Skeletal muscle tissue (tissue), 3 donors: ENCODE measurements at regions not wholly inside any gene's neighbourhood (a gene's known extent, or its start where the extent isn't known, plus 50 kb on each side); places are given as distances from the start of the nearest gene placed in this dataset.

ENCODE experiments used
- H3K27ac ChIP-seq: one replicate; pipeline ENCODE4 v1.7.0; 2013; ENCODE audit warnings: mild to moderate bottlenecking, low read depth, low read length, inconsistent platforms
- H3K27me3 ChIP-seq, 3 donors: one replicate each; pipeline ENCODE4 v1.7.0; 2013; ENCODE audit warnings: low read length in 3 of 3; ENCODE audit not compliant: control insufficient read depth in 3 of 3, insufficient read depth in 3 of 3
- H3K36me3 ChIP-seq, 3 donors: one replicate each; pipeline ENCODE4 v1.7.0; 2013; ENCODE audit warnings: low read length in 3 of 3; ENCODE audit not compliant: control insufficient read depth in 3 of 3, insufficient read depth in 3 of 3
- H3K4me1 ChIP-seq, 3 donors: one replicate each; pipeline ENCODE4 v1.7.0; 2013; ENCODE audit warnings: low read length in 3 of 3, mild to moderate bottlenecking in 3 of 3; ENCODE audit not compliant: control insufficient read depth in 3 of 3, insufficient read depth in 3 of 3
- H3K4me3 ChIP-seq, 3 donors: one replicate each; pipeline ENCODE4 v1.7.0; 2013; ENCODE audit warnings: low read length in 3 of 3
- H3K9ac ChIP-seq, 3 donors: one replicate each; pipeline ENCODE4 v1.7.0; 2013; ENCODE audit warnings: low read length in 3 of 3, mild to moderate bottlenecking in 3 of 3, moderate library complexity in 2 of 3, low read depth in 1 of 3
- H3K9me3 ChIP-seq, 3 donors: one replicate each; pipeline ENCODE4 v1.7.0; 2013; ENCODE audit warnings: low read length in 3 of 3; ENCODE audit not compliant: control insufficient read depth in 3 of 3
- donor health status: Osteomylitis.

DNA sequence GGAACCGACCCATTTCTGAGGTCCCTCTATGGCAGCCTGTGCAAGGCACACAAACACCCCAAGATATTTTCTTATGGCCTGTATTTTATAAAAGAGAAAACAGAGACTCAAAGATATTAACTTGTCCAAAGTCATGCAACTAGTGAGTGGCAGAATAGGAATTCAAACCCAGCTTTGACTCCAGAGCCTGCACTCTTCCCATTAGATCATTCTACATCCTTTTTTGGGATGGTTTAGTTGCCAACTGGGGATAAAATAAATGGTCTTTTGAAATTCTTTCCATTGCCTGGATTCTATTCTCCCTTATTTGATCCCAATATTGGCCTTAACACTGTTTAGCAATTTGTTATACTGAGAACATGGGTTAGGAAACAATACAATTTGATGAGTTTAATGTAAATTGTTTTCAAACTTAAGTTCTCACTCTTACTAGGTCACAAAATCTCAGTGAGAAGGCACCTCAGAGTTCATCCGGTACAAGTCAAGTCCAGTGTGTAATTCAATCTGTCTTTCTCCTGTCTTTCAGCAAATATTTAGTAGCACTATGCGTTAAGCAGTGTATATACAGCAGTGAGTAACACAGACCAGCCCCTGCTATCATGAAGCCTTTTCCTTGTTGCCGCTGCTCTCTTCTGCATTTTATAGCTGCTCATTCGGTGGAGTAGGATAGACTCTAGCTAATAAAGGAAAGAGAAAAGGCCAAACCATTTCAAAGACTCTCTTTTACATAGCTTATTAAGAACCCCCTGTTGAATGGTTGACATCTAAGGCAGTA, 162.1 kb upstream of the IFNG-AS1 start:
- peak overlapping the region; percentile 36 to 70 (median 68) for H3K4me3 ChIP-seq
- peak overlapping the region; percentile 47 to 86 (median 85) for H3K9ac ChIP-seq
- peak overlapping the region; percentile 92 for H3K27ac ChIP-seq
- H3K27me3 ChIP-seq = no peaks in the 10 kb centered on the region
- no peaks in the 10 kb centered on the region for H3K9me3 ChIP-seq
- H3K4me1 ChIP-seq = peaks cover 8 to 18% (median 13%) of the 10 kb centered on the region in 3 donors
- no peaks in the 10 kb centered on the region for H3K36me3 ChIP-seq

DNA sequence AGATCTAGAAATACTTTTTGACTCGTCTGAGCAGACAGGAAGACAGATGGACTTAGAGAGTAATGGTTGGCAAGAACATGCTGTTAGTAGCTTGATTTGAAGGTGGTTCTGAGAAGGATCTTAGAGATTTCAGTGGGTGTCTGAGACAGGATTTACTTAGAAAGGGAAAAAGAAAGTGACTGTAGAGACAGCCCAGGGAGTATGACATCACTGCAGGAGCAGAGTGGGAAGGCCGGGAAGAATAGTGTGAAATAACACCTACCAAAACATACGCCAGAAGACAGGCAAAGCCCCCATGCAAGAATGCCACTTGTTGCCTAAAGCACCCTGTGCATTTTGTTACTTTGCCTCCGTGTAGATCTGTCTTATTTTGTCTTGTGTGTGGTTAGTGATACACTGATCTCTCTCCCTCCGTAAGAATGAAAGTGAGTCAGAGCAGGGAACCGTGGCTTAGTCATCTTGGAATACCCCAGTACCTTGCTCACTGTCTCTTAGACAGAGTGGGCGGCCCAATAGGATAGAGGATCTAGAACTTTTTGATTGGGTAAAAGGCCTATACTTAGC, 161.3 kb upstream of the IFNG-AS1 start:
- Histone ChIP-seq H3K9me3 (no peaks in the 10 kb centered on the region), H3K9ac (peak overlapping the region; percentile 47 to 86 (median 85)), H3K4me3 (peak overlapping the region; percentile 36 to 70 (median 68)), H3K36me3 (no peaks in the 10 kb centered on the region), H3K4me1 (peaks cover 8 to 20% (median 13%) of the 10 kb centered on the region in 3 donors), H3K27me3 (no peaks in the 10 kb centered on the region), H3K27ac (peak overlapping the region; percentile 92)

- Histone ChIP-seq H3K4me1 (peaks cover 12 to 29% (median 14%) of the 10 kb centered on the region in 3 donors), H3K9ac (no peak overlapping the region), H3K9me3 (no peaks in the 10 kb centered on the region), H3K36me3 (no peaks in the 10 kb centered on the region), H3K4me3 (no peak overlapping the region), H3K27ac (no peak overlapping the region), H3K27me3 (no peaks in the 10 kb centered on the region)
These were observed 159.4 kb upstream of the IFNG-AS1 start for GRCh38 chr12:67829896-67830295.

DNA sequence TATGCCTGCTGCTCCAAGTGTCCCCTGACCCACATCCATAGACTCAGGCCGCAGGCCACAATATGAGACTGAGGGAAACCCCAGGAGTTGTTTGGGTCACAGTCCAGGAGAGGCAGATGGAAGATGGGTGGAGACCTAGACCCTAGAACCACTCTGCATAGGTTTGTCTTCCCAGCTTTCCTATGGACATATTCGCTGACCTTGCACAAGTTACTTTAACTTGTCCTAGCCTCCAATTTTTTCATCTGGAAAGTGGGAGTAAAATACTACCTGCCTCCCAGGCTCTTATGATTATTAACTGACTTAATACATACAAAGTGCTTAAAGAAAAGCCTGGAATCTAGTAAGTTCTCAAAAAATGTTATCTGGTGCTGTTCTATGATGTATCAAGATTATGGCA, 157.1 kb upstream of the IFNG-AS1 start:
- H3K27ac ChIP-seq = no peak overlapping the region
- no peak overlapping the region for H3K4me3 ChIP-seq
- no peak overlapping the region for H3K9ac ChIP-seq
- no peaks in the 10 kb centered on the region for H3K9me3 ChIP-seq
- H3K4me1 ChIP-seq = peaks cover 12 to 20% (median 13%) of the 10 kb centered on the region in 3 donors
- H3K36me3 ChIP-seq = no peaks in the 10 kb centered on the region
- no peaks in the 10 kb centered on the region for H3K27me3 ChIP-seq

DNA sequence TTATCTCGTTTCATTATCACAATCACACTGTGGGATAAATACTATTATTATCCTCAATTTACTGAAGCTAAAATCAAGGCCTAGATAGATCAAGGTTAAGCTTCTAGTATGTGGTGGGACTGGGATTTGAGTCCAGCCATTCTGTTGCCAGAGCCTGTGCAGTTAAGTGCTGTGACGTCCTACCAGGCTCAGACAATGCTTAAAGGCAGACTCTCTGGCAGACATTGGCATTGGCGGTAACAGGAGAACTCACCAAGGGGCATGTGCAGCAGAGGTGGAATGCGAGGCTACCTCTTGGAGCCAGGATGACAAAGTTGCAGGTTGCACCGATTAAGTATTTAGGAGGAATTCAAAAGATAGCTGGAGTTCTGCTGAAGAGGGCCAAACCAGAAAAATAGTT, 155.6 kb upstream of the IFNG-AS1 start:
- H3K27ac ChIP-seq = no peak overlapping the region

DNA sequence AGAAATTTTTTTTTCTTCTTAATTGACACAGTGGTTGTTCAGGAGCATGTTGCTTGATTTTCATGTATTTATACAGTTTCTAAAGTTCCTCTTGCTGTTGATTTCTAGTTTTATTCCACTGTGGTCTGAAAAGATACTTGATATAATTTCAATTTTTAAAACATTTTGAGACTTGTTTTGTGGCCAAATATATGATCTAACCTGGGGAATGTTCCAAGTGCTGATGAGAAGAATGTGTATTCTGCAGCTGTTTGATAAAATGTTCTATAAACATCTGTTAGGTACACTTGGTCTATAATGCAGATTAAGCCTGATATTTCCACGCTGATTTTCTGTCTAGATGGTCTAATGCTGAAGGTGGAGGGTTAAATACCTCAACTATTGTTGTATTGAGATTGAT, 151.4 kb upstream of the IFNG-AS1 start:
- Histone ChIP-seq H3K4me1 (peaks cover 5 to 25% (median 10%) of the 10 kb centered on the region in 3 donors), H3K27me3 (no peaks in the 10 kb centered on the region), H3K27ac (no peak overlapping the region), H3K4me3 (no peak overlapping the region), H3K9me3 (peaks cover 0 to 3% (median 3%) of the 10 kb centered on the region in 3 donors), H3K36me3 (no peaks in the 10 kb centered on the region), H3K9ac (no peak overlapping the region)

More for the DNA sequence above, 155.6 kb upstream of the IFNG-AS1 start:
- H3K27me3 ChIP-seq = no peaks in the 10 kb centered on the region
- no peaks in the 10 kb centered on the region for H3K36me3 ChIP-seq
- peaks cover 0 to 3% (median 0%) of the 10 kb centered on the region in 3 donors for H3K9me3 ChIP-seq
- H3K9ac ChIP-seq = no peak overlapping the region
- H3K4me1 ChIP-seq = peaks cover 7 to 14% (median 8%) of the 10 kb centered on the region in 3 donors
- no peak overlapping the region for H3K4me3 ChIP-seq

- Histone ChIP-seq H3K4me1 (peaks cover 0 to 15% (median 5%) of the 10 kb centered on the region in 3 donors), H3K36me3 (no peaks in the 10 kb centered on the region), H3K27me3 (no peaks in the 10 kb centered on the region), H3K4me3 (no peak overlapping the region), H3K27ac (no peak overlapping the region), H3K9me3 (peaks cover 0 to 3% (median 3%) of the 10 kb centered on the region in 3 donors), H3K9ac (no peak overlapping the region)
These were observed 147.1 kb upstream of the IFNG-AS1 start for GRCh38 chr12:67842124-67842523.

DNA sequence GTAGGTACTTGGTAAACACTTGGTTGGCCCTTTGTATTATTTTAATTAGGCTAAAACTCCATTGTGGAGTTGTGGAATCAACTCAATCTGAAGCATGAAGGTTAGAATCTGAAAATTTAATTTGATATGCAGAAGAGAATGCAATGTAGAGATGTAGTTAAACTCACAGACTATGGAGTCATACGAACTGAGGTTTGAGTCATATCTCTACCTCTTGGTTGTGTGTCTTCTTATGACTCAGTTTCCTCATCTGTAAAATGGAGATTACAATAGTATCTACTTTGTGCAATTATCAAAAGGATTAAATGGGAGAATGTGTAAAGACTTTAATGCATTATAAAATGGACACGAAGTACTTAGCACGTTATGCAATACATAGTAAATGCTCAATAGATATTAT, 146.0 kb upstream of the IFNG-AS1 start:
- Histone ChIP-seq H3K27me3 (no peaks in the 10 kb centered on the region), H3K4me1 (peaks cover 0 to 15% (median 5%) of the 10 kb centered on the region in 3 donors)

DNA sequence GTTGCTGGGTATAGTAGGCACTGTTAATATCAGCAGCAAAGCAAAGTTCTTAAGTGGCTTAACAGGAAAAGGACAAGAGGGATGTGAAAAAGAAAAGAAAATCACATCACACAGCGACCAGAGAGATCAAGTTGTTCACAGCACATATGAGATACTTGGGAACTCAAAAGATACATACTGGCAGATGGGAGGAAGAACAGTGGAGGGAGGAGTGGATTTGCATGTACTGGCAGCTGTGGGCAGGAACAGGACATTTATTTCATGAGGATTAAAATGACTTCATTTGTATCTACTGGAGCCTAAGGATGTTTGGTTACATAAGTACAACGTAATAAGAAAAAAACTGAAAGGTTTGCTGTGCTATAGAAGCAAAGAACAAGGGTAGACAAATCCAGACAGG, 136.5 kb upstream of the IFNG-AS1 start:
- H3K36me3 ChIP-seq = no peaks in the 10 kb centered on the region
- peak overlapping the region; percentile 1 for H3K27ac ChIP-seq
- peak overlapping the region in 1 of 3 donors; percentile 4 for H3K9ac ChIP-seq
- peaks cover 0 to 11% (median 8%) of the 10 kb centered on the region in 3 donors for H3K4me1 ChIP-seq
- H3K9me3 ChIP-seq = no peaks in the 10 kb centered on the region
- no peaks in the 10 kb centered on the region for H3K27me3 ChIP-seq
- H3K4me3 ChIP-seq = no peak overlapping the region

More for the DNA sequence above, 146.0 kb upstream of the IFNG-AS1 start:
- Histone ChIP-seq H3K36me3 (no peaks in the 10 kb centered on the region), H3K9me3 (peaks cover 0 to 3% (median 0%) of the 10 kb centered on the region in 3 donors), H3K9ac (no peak overlapping the region), H3K4me3 (no peak overlapping the region), H3K27ac (no peak overlapping the region)

- Histone ChIP-seq H3K36me3 (no peaks in the 10 kb centered on the region), H3K9me3 (no peaks in the 10 kb centered on the region), H3K4me1 (peaks cover 0 to 11% (median 8%) of the 10 kb centered on the region in 3 donors), H3K9ac (peak overlapping the region in 1 of 3 donors; percentile 4), H3K27ac (peak overlapping the region; percentile 1), H3K4me3 (no peak overlapping the region), H3K27me3 (no peaks in the 10 kb centered on the region)
These were observed 136.0 kb upstream of the IFNG-AS1 start for GRCh38 chr12:67853204-67853603.
